NCI-H1436 treated with DMSO at 0.1 percent for 48 hours (cell line): ENCODE measurements at regions not wholly inside any gene's neighbourhood (a gene's known extent, or its start where the extent isn't known, plus 50 kb on each side); places are given as distances from the start of the nearest gene placed in this dataset.

Experiments
- DNase-seq: peaks from one replicate; lab custom pipeline; 2025; lab: John Stamatoyannopoulos, UW

GRCh38 chr13:103325672-103326071 lies 259.5 kb upstream of the SLC10A2 start:
- no peak for DNase-seq

- no peak for DNase-seq
These were observed 258.4 kb upstream of the SLC10A2 start for GRCh38 chr13:103324641-103325040.

GRCh38 chr13:103315711-103316110 lies 249.5 kb upstream of the SLC10A2 start:
- DNase-seq = no peak

- no peak for DNase-seq
These were observed 246.2 kb upstream of the SLC10A2 start for GRCh38 chr13:103312467-103312866.

- DNase-seq = no peak
These were observed 242.4 kb upstream of the SLC10A2 start for GRCh38 chr13:103308667-103309066.

- no peak for DNase-seq
These were observed 239.9 kb upstream of the SLC10A2 start for GRCh38 chr13:103306163-103306562.

GRCh38 chr13:103303078-103303651 lies 236.9 kb upstream of the SLC10A2 start:
- DNase-seq = no peak

- DNase-seq = no peak
These were observed 236.5 kb upstream of the SLC10A2 start for GRCh38 chr13:103302676-103303075.

GRCh38 chr13:103299079-103299478 lies 232.9 kb upstream of the SLC10A2 start:
- no peak for DNase-seq

GRCh38 chr13:103297083-103297482 lies 230.9 kb upstream of the SLC10A2 start:
- DNase-seq = no peak

- DNase-seq = peak; percentile 8
These were observed 225.8 kb upstream of the SLC10A2 start for GRCh38 chr13:103291798-103292572.

- no peak for DNase-seq
These were observed 225.0 kb upstream of the SLC10A2 start for GRCh38 chr13:103291226-103291625.

GRCh38 chr13:103289681-103290080 lies 223.5 kb upstream of the SLC10A2 start:
- no peak for DNase-seq

GRCh38 chr13:103288114-103288513 lies 221.9 kb upstream of the SLC10A2 start:
- no peak for DNase-seq

GRCh38 chr13:103287659-103288058 lies 221.4 kb upstream of the SLC10A2 start:
- no peak for DNase-seq

- no peak for DNase-seq
These were observed 218.2 kb upstream of the SLC10A2 start for GRCh38 chr13:103284466-103284865.

GRCh38 chr13:103283451-103283820 lies 217.2 kb upstream of the SLC10A2 start:
- DNase-seq = no peak

GRCh38 chr13:103282571-103283450 lies 216.6 kb upstream of the SLC10A2 start:
- no peak for DNase-seq

- DNase-seq = no peak
These were observed 211.9 kb upstream of the SLC10A2 start for GRCh38 chr13:103277959-103278694.

- DNase-seq = no peak
These were observed 210.7 kb upstream of the SLC10A2 start for GRCh38 chr13:103276775-103277498.

GRCh38 chr13:103275722-103276121 lies 209.5 kb upstream of the SLC10A2 start:
- no peak for DNase-seq
